H9 (cell line): ENCODE measurements at regions not wholly inside any gene's neighbourhood (a gene's known extent, or its start where the extent isn't known, plus 50 kb on each side); places are given as distances from the start of the nearest gene placed in this dataset.

Experiments
- DNase-seq: peaks from one replicate; pipeline ENCODE4 v3.0.0-alpha.2; 2017
- H2AFZ ChIP-seq: one replicate; pipeline ENCODE4 v1.6.1; 2013; ENCODE audit warnings: mild to moderate bottlenecking, low read length, control low read depth, moderate library complexity
- H2AK5ac ChIP-seq: 2 replicates; pipeline ENCODE4 v1.6.1; 2013; ENCODE audit warnings: low read length, control low read depth, mixed read lengths; ENCODE audit not compliant: insufficient read length
- H2BK120ac ChIP-seq: one replicate; pipeline ENCODE4 v1.6.1; 2013; ENCODE audit warnings: low read depth, mild to moderate bottlenecking, low read length, control low read depth, inconsistent platforms; ENCODE audit not compliant: poor library complexity, severe bottlenecking
- H2BK12ac ChIP-seq: 2 replicates; pipeline ENCODE4 v1.6.1; 2013; ENCODE audit warnings: low read length, control low read depth, mixed read lengths, low read depth; ENCODE audit not compliant: insufficient read length
- H2BK15ac ChIP-seq: 2 replicates; pipeline ENCODE4 v1.6.1; 2013; ENCODE audit warnings: low read depth, low read length, control low read depth
- H2BK20ac ChIP-seq: one replicate; pipeline ENCODE4 v1.6.1; 2013; ENCODE audit warnings: low read depth, mild to moderate bottlenecking, low read length, control low read depth, inconsistent platforms; ENCODE audit not compliant: poor library complexity, severe bottlenecking
- H2BK5ac ChIP-seq: 2 replicates; pipeline ENCODE4 v1.6.1; 2013; ENCODE audit warnings: low read length, control low read depth, mixed read lengths; ENCODE audit not compliant: insufficient read length
- H3K14ac ChIP-seq: 2 replicates; pipeline ENCODE4 v1.6.1; 2013; ENCODE audit warnings: low read length, control low read depth; ENCODE audit not compliant: insufficient read depth
- H3K18ac ChIP-seq: 2 replicates; pipeline ENCODE4 v1.6.1; 2013; ENCODE audit warnings: low read depth, mild to moderate bottlenecking, mixed read lengths, low read length, control low read depth; ENCODE audit not compliant: insufficient read length
- H3K23ac ChIP-seq: 2 replicates; pipeline ENCODE4 v1.6.1; 2013; ENCODE audit warnings: low read length, control low read depth, mixed read lengths, low read depth; ENCODE audit not compliant: insufficient read length
- H3K23me2 ChIP-seq: 2 replicates; pipeline ENCODE4 v1.6.1; 2013; ENCODE audit warnings: low read depth, mild to moderate bottlenecking, mixed read lengths, low read length, control low read depth; ENCODE audit not compliant: insufficient read length, poor library complexity, severe bottlenecking
- H3K27ac ChIP-seq: 2 replicates; pipeline ENCODE4 v1.5.1; 2013; ENCODE audit warnings: low read length, control low read depth, mixed read lengths, low read depth; ENCODE audit not compliant: insufficient read length
- H3K27me3 ChIP-seq: 2 replicates; pipeline ENCODE4 v1.6.1; 2013; ENCODE audit warnings: low read length, control low read depth, inconsistent platforms; ENCODE audit not compliant: insufficient read depth
- H3K4ac ChIP-seq: 2 replicates; pipeline ENCODE4 v1.6.1; 2013; ENCODE audit warnings: low read depth, mild to moderate bottlenecking, control low read depth, inconsistent platforms, low read length, moderate library complexity
- H3K4me1 ChIP-seq: 2 replicates; pipeline ENCODE4 v1.6.1; 2013; ENCODE audit warnings: low read length, control low read depth, inconsistent platforms; ENCODE audit not compliant: insufficient read depth
- H3K4me2 ChIP-seq: 2 replicates; pipeline ENCODE4 v1.6.1; 2013; ENCODE audit warnings: low read length, control low read depth, mixed read lengths; ENCODE audit not compliant: insufficient read length, insufficient read depth
- H3K56ac ChIP-seq: 2 replicates; pipeline ENCODE4 v1.6.1; 2013; ENCODE audit warnings: low read depth, mild to moderate bottlenecking, mixed read lengths, low read length, control low read depth; ENCODE audit not compliant: insufficient read length
- H3K79me1 ChIP-seq: 2 replicates; pipeline ENCODE4 v1.6.1; 2013; ENCODE audit warnings: low read depth, mild to moderate bottlenecking, moderate library complexity, low read length, control low read depth, inconsistent platforms; ENCODE audit not compliant: insufficient read depth, poor library complexity, severe bottlenecking
- H3K79me2 ChIP-seq: 2 replicates; pipeline ENCODE4 v1.6.1; 2013; ENCODE audit warnings: low read length, control low read depth, inconsistent platforms; ENCODE audit not compliant: insufficient read depth
- H3K9ac ChIP-seq: 2 replicates; pipeline ENCODE4 v1.6.1; 2013; ENCODE audit warnings: low read length, control low read depth, mixed read lengths; ENCODE audit not compliant: insufficient read length; ENCODE audit errors: extremely low read depth
- H3K9me3 ChIP-seq: one replicate; pipeline ENCODE4 v1.6.1; 2013; ENCODE audit warnings: low read depth, low read length, inconsistent platforms; ENCODE audit not compliant: control insufficient read depth
- H3T11ph ChIP-seq: one replicate; pipeline ENCODE4 v1.6.1; 2013; ENCODE audit warnings: mild to moderate bottlenecking, low read length, control low read depth, inconsistent platforms
- H4K20me1 ChIP-seq: one replicate; pipeline ENCODE4 v1.6.1; 2013; ENCODE audit not compliant: control insufficient read depth, insufficient read length, insufficient read depth
- H4K5ac ChIP-seq: 2 replicates; pipeline ENCODE4 v1.6.1; 2013; ENCODE audit warnings: low read depth, mild to moderate bottlenecking, mixed read lengths, low read length, control low read depth; ENCODE audit not compliant: insufficient read length
- H4K8ac ChIP-seq: replicated peaks from 2 replicates; pipeline ENCODE4 v1.6.1; 2013; ENCODE audit warnings: low read length, control low read depth, mixed read lengths, low read depth; ENCODE audit not compliant: insufficient read length
- H4K91ac ChIP-seq: 2 replicates; pipeline ENCODE4 v1.6.1; 2013; ENCODE audit warnings: low read depth, mild to moderate bottlenecking, moderate library complexity, mixed read lengths, low read length, control low read depth; ENCODE audit not compliant: insufficient read length
- H3K27ac Mint-ChIP-seq, 3 experiments: 2 replicates in 2 of 3; 3 replicates in 1 of 3; pipeline ENCODE4 v1.8.0; 2020 to 2021; ENCODE audit warnings: mixed read lengths in 3 of 3, mild to moderate bottlenecking in 1 of 3, moderate library complexity in 1 of 3
- H3K27me3 Mint-ChIP-seq: 2 replicates; pipeline ENCODE4 v1.8.0; 2021; ENCODE audit warnings: low read depth, mild to moderate bottlenecking, moderate library complexity, mixed read lengths
- H3K36me3 Mint-ChIP-seq, 3 experiments: 2 replicates in 2 of 3; 3 replicates in 1 of 3; pipeline ENCODE4 v1.8.0; 2020 to 2021; ENCODE audit warnings: low read depth in 3 of 3, mixed read lengths in 3 of 3; ENCODE audit not compliant: insufficient read depth in 1 of 3
- H3K4me1 Mint-ChIP-seq, 2 experiments: 2 replicates each; pipeline ENCODE4 v1.8.0; 2020; ENCODE audit warnings: mixed read lengths in 2 of 2
- H3K4me3 Mint-ChIP-seq, 2 experiments: 2 replicates in 1 of 2; 3 replicates in 1 of 2; pipeline ENCODE4 v1.8.0; 2020 to 2021; ENCODE audit warnings: mild to moderate bottlenecking in 2 of 2, mixed read lengths in 2 of 2, moderate library complexity in 1 of 2
- H3K9me3 Mint-ChIP-seq, 2 experiments: 2 replicates in 1 of 2; 3 replicates in 1 of 2; pipeline ENCODE4 v1.8.0; 2020; ENCODE audit warnings: mild to moderate bottlenecking in 2 of 2, mixed read lengths in 2 of 2, moderate library complexity in 1 of 2
- WGBS: extraction: QIAGEN DNeasy Blood & Tissue Kit; methylation state at CpG from one replicate; pipeline ENCODE4 v1.1.7; 2013; ENCODE audit warnings: missing lambda C conversion rate, low lambda C conversion rate, mixed read lengths; ENCODE audit not compliant: insufficient read length; ENCODE audit errors: extremely low coverage; 5-methylcytosine and 5-hydroxymethylcytosine counted together
- TF ChIP-seq, protein P1 (sequence below): fragments of 200-600 bp; sonication (generic); conservative IDR thresholded peaks from 3 replicates; pipeline ENCODE4 v1.8.0; 2021; ENCODE audit warnings: antibody characterized with exemption, mild to moderate bottlenecking

DNA sequence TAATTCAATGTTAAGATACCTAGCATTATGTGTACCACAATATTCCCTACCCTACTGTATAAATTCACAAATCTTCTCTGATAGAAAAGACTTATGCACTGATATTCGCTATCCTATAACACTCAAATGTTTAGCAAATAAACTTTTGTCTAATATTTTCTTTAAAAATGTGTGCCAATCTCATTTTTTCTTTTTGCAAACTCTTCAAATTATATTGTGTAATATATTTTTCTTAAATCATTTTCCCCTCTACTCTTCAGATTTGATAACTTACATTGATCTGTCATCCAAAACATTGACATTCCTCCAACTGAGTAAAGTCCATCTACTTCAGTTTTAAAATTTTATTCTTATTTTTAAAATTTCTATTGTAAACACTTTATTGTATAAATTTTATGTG is 240.2 kb upstream of the CNTNAP2 start:
- H3K9me3 Mint-ChIP-seq, result peaks cover 0 to 3% of the 10 kb centered on the region in 2 experiments; a peak in 1 of 5 replicates
- no peaks in the 10 kb centered on the region for H3K23me2 ChIP-seq
- H2BK12ac ChIP-seq, result no peak overlapping the region
- H2AK5ac ChIP-seq, result no peak overlapping the region
- H3K79me1 ChIP-seq, result no peaks in the 10 kb centered on the region
- no peak overlapping the region for H3K18ac ChIP-seq
- no peaks in the 10 kb centered on the region for H4K20me1 ChIP-seq
- H3K9me3 ChIP-seq, result no peaks in the 10 kb centered on the region
- no peak overlapping the region for H3K4me3 Mint-ChIP-seq
- no peak overlapping the region for H4K91ac ChIP-seq
- no peak overlapping the region for H3K23ac ChIP-seq
- no peaks in the 10 kb centered on the region for H3K36me3 Mint-ChIP-seq
- no CpG with 5 or more reads among the region's 1 CpG for WGBS
- H3K14ac ChIP-seq, result no peak overlapping the region
- no peak overlapping the region for H3K9ac ChIP-seq
- H2BK15ac ChIP-seq, result no peak overlapping the region
- H2BK20ac ChIP-seq, result no peak overlapping the region
- no peak overlapping the region for H4K5ac ChIP-seq
- DNase-seq, result no peak
- H4K8ac ChIP-seq, result no peak overlapping the region
- H3K4me2 ChIP-seq, result no peak overlapping the region
- H3T11ph ChIP-seq, result no peak overlapping the region
- no peak overlapping the region for H3K4ac ChIP-seq
- no peaks in the 10 kb centered on the region for H3K27me3 ChIP-seq
- H3K4me1 Mint-ChIP-seq, result no peaks in the 10 kb centered on the region
- no peak overlapping the region for H3K27ac ChIP-seq
- no peak overlapping the region for H3K27ac Mint-ChIP-seq
- H3K27me3 Mint-ChIP-seq, result no peaks in the 10 kb centered on the region
- TF ChIP-seq, protein P1, sequence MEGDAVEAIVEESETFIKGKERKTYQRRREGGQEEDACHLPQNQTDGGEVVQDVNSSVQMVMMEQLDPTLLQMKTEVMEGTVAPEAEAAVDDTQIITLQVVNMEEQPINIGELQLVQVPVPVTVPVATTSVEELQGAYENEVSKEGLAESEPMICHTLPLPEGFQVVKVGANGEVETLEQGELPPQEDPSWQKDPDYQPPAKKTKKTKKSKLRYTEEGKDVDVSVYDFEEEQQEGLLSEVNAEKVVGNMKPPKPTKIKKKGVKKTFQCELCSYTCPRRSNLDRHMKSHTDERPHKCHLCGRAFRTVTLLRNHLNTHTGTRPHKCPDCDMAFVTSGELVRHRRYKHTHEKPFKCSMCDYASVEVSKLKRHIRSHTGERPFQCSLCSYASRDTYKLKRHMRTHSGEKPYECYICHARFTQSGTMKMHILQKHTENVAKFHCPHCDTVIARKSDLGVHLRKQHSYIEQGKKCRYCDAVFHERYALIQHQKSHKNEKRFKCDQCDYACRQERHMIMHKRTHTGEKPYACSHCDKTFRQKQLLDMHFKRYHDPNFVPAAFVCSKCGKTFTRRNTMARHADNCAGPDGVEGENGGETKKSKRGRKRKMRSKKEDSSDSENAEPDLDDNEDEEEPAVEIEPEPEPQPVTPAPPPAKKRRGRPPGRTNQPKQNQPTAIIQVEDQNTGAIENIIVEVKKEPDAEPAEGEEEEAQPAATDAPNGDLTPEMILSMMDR, result no peak
- no peaks in the 10 kb centered on the region for H3K79me2 ChIP-seq
- no peaks in the 10 kb centered on the region for H3K4me1 ChIP-seq
- H2BK5ac ChIP-seq, result no peak overlapping the region
- no peak overlapping the region for H2AFZ ChIP-seq
- no peak overlapping the region for H3K56ac ChIP-seq
- H2BK120ac ChIP-seq, result no peak overlapping the region
